GM10248 (cell line): ENCODE measurements at regions not wholly inside any gene's neighbourhood (a gene's known extent, or its start where the extent isn't known, plus 50 kb on each side); places are given as distances from the start of the nearest gene placed in this dataset.

Experiments
- CTCF ChIA-PET: fragments of 300-600 bp; sonication (Branson Sonifier 250); formaldehyde crosslinking; extraction: SDS; loops from one replicate; lab custom pipeline; 2021; ENCODE audit warnings: antibody characterized with exemption; lab: Yijun Ruan, JAX
- POLR2A ChIA-PET: fragments of 350-650 bp; sonication (Branson Sonifier 250); formaldehyde crosslinking; extraction: SDS; loops from one replicate; lab custom pipeline; 2020; ENCODE audit warnings: antibody characterized with exemption; lab: Yijun Ruan, JAX
- DNase-seq: peaks from one replicate; pipeline ENCODE4 v3.0.0; 2012; ENCODE audit errors: extremely low spot score
- CTCF ChIP-seq: IDR thresholded peaks from 2 replicates; pipeline ENCODE4 v1.5.1; 2012; ENCODE audit warnings: mild to moderate bottlenecking, low read depth; ENCODE audit errors: extremely low read depth, missing control alignments, control extremely low read depth

GRCh38 chr2:42108852-42109251 lies 60.3 kb upstream of the EML4 start:
- CTCF ChIA-PET: interaction anchor here (1.0 kb wide), 1 partner anchor 22 kb away, joined by 4 read pairs; no protein-coding TSS in a partner anchor
- no peak for TF ChIP-seq CTCF
- POLR2A ChIA-PET: no interaction called here
- DNase-seq: no peak

- ChIA-PET POLR2A (interaction anchor here (0.5 kb wide), 1 partner anchor 131 kb away, joined by 4 read pairs; no protein-coding TSS in a partner anchor), CTCF (interaction anchor here (1.0 to 1.2 kb wide), 3 partner anchors 17 to 257 kb away, joined by 3 to 4 read pairs (median 3); no protein-coding TSS in a partner anchor)
- DNase-seq: no peak
- no peak for TF ChIP-seq CTCF
These were observed 59.1 kb upstream of the EML4 start for GRCh38 chr2:42109959-42110640.

DNA sequence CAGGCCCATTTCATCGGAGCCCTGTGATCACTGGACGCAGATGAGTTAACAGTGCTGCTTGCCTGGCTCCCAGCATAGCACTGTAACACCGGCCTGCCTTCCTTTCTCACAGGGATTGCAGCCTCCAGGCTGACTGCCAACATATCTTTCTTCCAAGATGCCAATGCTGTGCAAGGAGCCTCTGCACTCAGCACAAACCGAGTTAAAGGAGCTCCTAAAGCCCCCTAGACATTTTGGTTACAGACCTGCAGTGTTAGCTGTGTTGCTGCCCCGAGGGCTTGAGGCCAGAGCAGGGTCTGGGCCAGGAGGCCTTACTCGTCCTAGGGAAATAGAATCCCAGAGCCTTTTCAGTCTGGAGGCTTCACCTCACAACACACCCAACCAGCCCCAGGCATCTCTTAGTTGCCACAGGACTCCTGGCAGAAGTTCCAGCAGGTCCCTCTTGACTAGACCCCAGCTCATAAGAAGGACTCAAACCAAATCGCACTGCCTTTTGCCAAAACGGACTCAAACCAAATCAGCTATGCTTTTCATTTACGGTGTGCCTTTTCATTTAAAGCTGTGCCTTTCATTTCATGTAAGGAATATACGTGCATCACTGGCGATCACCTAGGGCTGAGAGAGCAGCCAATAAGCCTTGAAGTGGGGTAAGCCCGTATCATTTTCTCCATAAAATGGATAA lies 58.4 kb upstream of the EML4 start:
- TF ChIP-seq CTCF: no peak
- CTCF ChIA-PET: interaction anchor here (1.0 to 1.7 kb wide), 2 partner anchors 15 to 258 kb away, joined by 3 to 6 read pairs; no protein-coding TSS in a partner anchor
- DNase-seq: no peak
- POLR2A ChIA-PET: no interaction called here

GRCh38 chr2:42112418-42112817 lies 56.7 kb upstream of the EML4 start:
- CTCF ChIA-PET: interaction anchor here (1.1 kb wide), 1 partner anchor 271 kb away, joined by 3 read pairs; no protein-coding TSS in a partner anchor
- POLR2A ChIA-PET: no interaction called here
- TF ChIP-seq CTCF: no peak
- DNase-seq: no peak

- CTCF ChIA-PET: interaction anchor here (1.0 to 1.4 kb wide), 4 partner anchors 10 to 272 kb away, joined by 3 to 4 read pairs (median 3); no protein-coding TSS in a partner anchor
- POLR2A ChIA-PET: no interaction called here
- no peak for TF ChIP-seq CTCF
- no peak for DNase-seq
These were observed 55.7 kb upstream of the EML4 start for GRCh38 chr2:42113452-42113851.

- no peak for TF ChIP-seq CTCF
- POLR2A ChIA-PET: no interaction called here
- DNase-seq: no peak
- CTCF ChIA-PET: interaction anchor here (1.0 to 1.7 kb wide), 4 partner anchors 9 to 69 kb away, joined by 3 to 4 read pairs (median 4); no protein-coding TSS in a partner anchor
These were observed 55.1 kb upstream of the EML4 start for GRCh38 chr2:42114091-42114490.
